B cell (primary cell): ENCODE measurements at regions not wholly inside any gene's neighbourhood (a gene's known extent, or its start where the extent isn't known, plus 50 kb on each side); places are given as distances from the start of the nearest gene placed in this dataset.

Source experiments
- ATAC-seq: fragments of 200-7000 bp; cut with Tn5 transposase; one replicate; pipeline ENCODE4 v1.10.0; 2021; ENCODE audit warnings: low read depth, mild to moderate bottlenecking, moderate number of reproducible peaks, moderate library complexity
- CTCF ChIA-PET: fragments of 350-600 bp; sonication (Branson Sonifier 250); formaldehyde crosslinking; loops from one replicate; lab custom pipeline; 2021; ENCODE audit warnings: antibody characterized with exemption, inconsistent platforms; lab: Charles Lee
- POLR2A ChIA-PET: fragments of 350-600 bp; sonication (Branson Sonifier 250); formaldehyde crosslinking; loops from one replicate; lab custom pipeline; 2021; ENCODE audit warnings: antibody characterized with exemption; lab: Charles Lee
- DNase-seq: peaks from one replicate; pipeline ENCODE4 v3.0.0; 2013
- H2AFZ ChIP-seq: 2 replicates; pipeline ENCODE4 v1.6.1; 2012; ENCODE audit warnings: mild to moderate bottlenecking, low read depth, low read length; ENCODE audit not compliant: insufficient read depth, poor library complexity, severe bottlenecking
- H3K27ac ChIP-seq, 2 donors: 1 replicate in 1 of 2; 2 replicates in 1 of 2; pipeline ENCODE4 v1.5.1; 2012 to 2013; ENCODE audit warnings: low read length in 2 of 2, mild to moderate bottlenecking in 2 of 2, moderate library complexity in 1 of 2
- H3K27me3 ChIP-seq, 4 experiments: fragments of 200-600 bp in 1 of 4; sonication (generic) in 1 of 4; replicated peaks in 1 of 4; 1 replicate in 2 of 4; 2 replicates in 2 of 4; pipeline versions ENCODE4 v1.6.1 to v1.7.0; 2013 to 2016; ENCODE audit warnings: low read length in 3 of 4, mild to moderate bottlenecking in 2 of 4, mixed read lengths in 1 of 4, moderate library complexity in 1 of 4; ENCODE audit not compliant: insufficient read depth in 4 of 4, control insufficient read depth in 3 of 4; ENCODE audit errors: control extremely low read depth in 1 of 4
- H3K36me3 ChIP-seq, 2 experiments: replicated peaks in 1 of 2; 1 replicate in 1 of 2; 2 replicates in 1 of 2; pipeline versions ENCODE4 v1.6.1 to v1.7.1; 2013; ENCODE audit warnings: low read length in 1 of 2; ENCODE audit not compliant: insufficient read depth in 2 of 2, control insufficient read depth in 1 of 2; ENCODE audit errors: control extremely low read depth in 1 of 2, extremely low read depth in 1 of 2
- H3K4me1 ChIP-seq, 2 donors: fragments of 200-600 bp in 1 of 2; sonication (generic) in 1 of 2; 1 replicate in 1 of 2; 2 replicates in 1 of 2; pipeline versions ENCODE4 v1.5.1 to v1.6.1; 2013 to 2017; ENCODE audit warnings: low read length in 2 of 2; ENCODE audit not compliant: control insufficient read depth in 2 of 2, insufficient read depth in 2 of 2
- H3K4me2 ChIP-seq: replicated peaks from 2 replicates; pipeline ENCODE3; 2012; ENCODE audit warnings: mild to moderate bottlenecking, low read depth, low read length; ENCODE audit not compliant: poor library complexity, severe bottlenecking
- H3K4me3 ChIP-seq, 5 experiments: fragments of 200-600 bp in 1 of 5; sonication (generic) in 1 of 5; 1 replicate in 3 of 5; 2 replicates in 2 of 5; pipeline versions ENCODE4 v1.5.1 to v1.7.0; 2011 to 2016; ENCODE audit warnings: low read length in 4 of 5, mild to moderate bottlenecking in 4 of 5, low read depth in 2 of 5, control low read depth in 1 of 5, moderate library complexity in 1 of 5; ENCODE audit not compliant: insufficient read depth in 1 of 5; ENCODE audit errors: control extremely low read depth in 1 of 5, extremely low read depth in 1 of 5
- H3K79me2 ChIP-seq: fragments of 200-600 bp; sonication (generic); one replicate; pipeline ENCODE4 v1.6.0; 2016; ENCODE audit warnings: low read length; ENCODE audit not compliant: control insufficient read depth, insufficient read depth
- H3K9ac ChIP-seq: fragments of 200-600 bp; sonication (generic); 2 replicates; pipeline ENCODE4 v1.6.1; 2017; ENCODE audit warnings: mild to moderate bottlenecking, low read length, moderate library complexity
- H3K9me3 ChIP-seq, 3 donors: one replicate each; pipeline versions ENCODE4 v1.6.1 to v1.7.1; 2013; ENCODE audit warnings: low read length in 2 of 3; ENCODE audit not compliant: control insufficient read depth in 2 of 3, insufficient read depth in 1 of 3; ENCODE audit errors: control extremely low read depth in 1 of 3
- H4K20me1 ChIP-seq: 2 replicates; pipeline ENCODE4 v1.6.0; 2012; ENCODE audit warnings: mild to moderate bottlenecking, low read length; ENCODE audit not compliant: insufficient read depth, control insufficient read depth, poor library complexity, severe bottlenecking
- H3K27ac Mint-ChIP-seq: one replicate; pipeline ENCODE4 v1.8.0; 2021; ENCODE audit warnings: mixed read lengths
- H3K27me3 Mint-ChIP-seq: one replicate; pipeline ENCODE4 v1.8.0; 2021; ENCODE audit warnings: mixed read lengths
- H3K4me1 Mint-ChIP-seq: one replicate; pipeline ENCODE4 v1.8.0; 2021; ENCODE audit warnings: mixed read lengths
- H3K4me3 Mint-ChIP-seq: one replicate; pipeline ENCODE4 v1.8.0; 2021; ENCODE audit warnings: mixed read lengths
- H3K9me3 Mint-ChIP-seq: one replicate; pipeline ENCODE4 v1.8.0; 2022; ENCODE audit warnings: mixed read lengths; ENCODE audit not compliant: insufficient read depth
- EZH2 ChIP-seq: IDR thresholded peaks from 2 replicates; pipeline ENCODE4 v1.6.1; 2012; ENCODE audit warnings: borderline replicate concordance, low read depth, mild to moderate bottlenecking, moderate library complexity, low read length; ENCODE audit not compliant: insufficient read depth, poor library complexity, severe bottlenecking
- WGBS: methylation state at CpG from one replicate; pipeline ENCODE4 v1.1.5; 2013; ENCODE audit warnings: missing lambda C conversion rate; ENCODE audit not compliant: insufficient coverage; 5-methylcytosine and 5-hydroxymethylcytosine counted together
- intact Hi-C: fragments of 100-400 bp; cut with micrococcal nuclease; formaldehyde crosslinking; loops from one replicate; pipeline ENCODE4 v1.10.0; 2022
- TF ChIP-seq, protein P1 (sequence below): fragments of 200-600 bp; IDR thresholded peaks from one replicate; pipeline ENCODE4 v1.8.0; 2022; ENCODE audit warnings: antibody characterized with exemption, mild to moderate bottlenecking

DNA sequence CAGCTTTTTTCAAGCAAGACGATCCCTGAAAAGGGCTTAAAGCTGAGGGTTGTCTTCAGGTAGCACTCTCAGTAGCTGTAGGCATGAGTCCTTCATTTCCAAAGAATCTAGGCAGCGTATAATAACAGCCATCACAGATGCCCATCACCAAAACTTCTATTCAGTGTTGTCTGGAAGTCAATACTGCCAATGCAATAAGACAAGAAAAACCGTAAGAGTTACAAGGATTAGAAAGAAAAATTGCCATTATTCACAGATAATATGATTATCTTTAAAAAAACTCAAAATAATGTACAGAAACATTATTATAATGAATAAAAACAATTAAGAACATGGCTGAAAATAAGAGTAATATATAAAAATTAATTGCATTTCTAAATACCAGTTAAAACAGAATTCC lies 208.2 kb upstream of the ADRA1B start:
- Mint-ChIP-seq H3K27ac (no peak overlapping the region), H3K4me3 (no peak overlapping the region), H3K4me1 (no peaks in the 10 kb centered on the region), H3K9me3 (peaks cover 6% of the 10 kb centered on the region), H3K27me3 (peaks cover 41% of the 10 kb centered on the region)
- no peak for ATAC-seq
- H3K9me3 ChIP-seq = peaks cover 0 to 5% (median 2%) of the 10 kb centered on the region in 3 donors
- TF ChIP-seq, protein P1, sequence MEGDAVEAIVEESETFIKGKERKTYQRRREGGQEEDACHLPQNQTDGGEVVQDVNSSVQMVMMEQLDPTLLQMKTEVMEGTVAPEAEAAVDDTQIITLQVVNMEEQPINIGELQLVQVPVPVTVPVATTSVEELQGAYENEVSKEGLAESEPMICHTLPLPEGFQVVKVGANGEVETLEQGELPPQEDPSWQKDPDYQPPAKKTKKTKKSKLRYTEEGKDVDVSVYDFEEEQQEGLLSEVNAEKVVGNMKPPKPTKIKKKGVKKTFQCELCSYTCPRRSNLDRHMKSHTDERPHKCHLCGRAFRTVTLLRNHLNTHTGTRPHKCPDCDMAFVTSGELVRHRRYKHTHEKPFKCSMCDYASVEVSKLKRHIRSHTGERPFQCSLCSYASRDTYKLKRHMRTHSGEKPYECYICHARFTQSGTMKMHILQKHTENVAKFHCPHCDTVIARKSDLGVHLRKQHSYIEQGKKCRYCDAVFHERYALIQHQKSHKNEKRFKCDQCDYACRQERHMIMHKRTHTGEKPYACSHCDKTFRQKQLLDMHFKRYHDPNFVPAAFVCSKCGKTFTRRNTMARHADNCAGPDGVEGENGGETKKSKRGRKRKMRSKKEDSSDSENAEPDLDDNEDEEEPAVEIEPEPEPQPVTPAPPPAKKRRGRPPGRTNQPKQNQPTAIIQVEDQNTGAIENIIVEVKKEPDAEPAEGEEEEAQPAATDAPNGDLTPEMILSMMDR = no peak
- TF ChIP-seq EZH2 = no peak
- H3K79me2 ChIP-seq = no peaks in the 10 kb centered on the region
- H3K4me3 ChIP-seq = no peak overlapping the region
- intact Hi-C loops = no loop called here
- CTCF ChIA-PET = no interaction called here
- peaks cover 0 to 3% (median 0%) of the 10 kb centered on the region in 4 experiments for H3K27me3 ChIP-seq
- no peak overlapping the region for H3K4me2 ChIP-seq
- no peaks in the 10 kb centered on the region for H3K36me3 ChIP-seq
- WGBS = 100% methylated on average over 1 of the region's 3 CpGs
- H3K4me1 ChIP-seq = no peaks in the 10 kb centered on the region
- no peak for DNase-seq
- no peak overlapping the region for H3K27ac ChIP-seq
- no peak overlapping the region for H2AFZ ChIP-seq
- no peaks in the 10 kb centered on the region for H4K20me1 ChIP-seq
- POLR2A ChIA-PET = no interaction called here
- no peak overlapping the region for H3K9ac ChIP-seq

GRCh38 chr5:159712672-159713071 lies 203.6 kb upstream of the ADRA1B start:
- Histone ChIP-seq H3K9me3 (peaks cover 0 to 5% (median 2%) of the 10 kb centered on the region in 3 donors), H3K27ac (no peak overlapping the region), H3K79me2 (no peaks in the 10 kb centered on the region), H3K36me3 (no peaks in the 10 kb centered on the region), H4K20me1 (no peaks in the 10 kb centered on the region), H2AFZ (no peak overlapping the region), H3K27me3 (peaks cover 0 to 3% (median 0%) of the 10 kb centered on the region in 4 experiments), H3K4me1 (no peaks in the 10 kb centered on the region), H3K9ac (no peak overlapping the region), H3K4me3 (no peak overlapping the region), H3K4me2 (no peak overlapping the region)
- intact Hi-C loops = no loop called here
- no peak overlapping the region for H3K27ac Mint-ChIP-seq
- WGBS = no CpG with 5 or more reads among the region's 5 CpGs
- H3K9me3 Mint-ChIP-seq = peaks cover 2% of the 10 kb centered on the region
- ChIA-PET CTCF (no interaction called here), POLR2A (no interaction called here)
- H3K4me3 Mint-ChIP-seq = no peak overlapping the region
- H3K27me3 Mint-ChIP-seq = peaks cover 46% of the 10 kb centered on the region
- no peak for DNase-seq
- TF ChIP-seq EZH2 = no peak
- TF ChIP-seq, protein P1 = no peak
- no peaks in the 10 kb centered on the region for H3K4me1 Mint-ChIP-seq
- ATAC-seq = no peak
